ENCODE measurements at regions not wholly inside any gene's neighbourhood (a gene's known extent, or its start where the extent isn't known, plus 50 kb on each side); places are given as distances from the start of the nearest gene placed in this dataset.

- Histone ChIP-seq H3K9ac (no peak overlapping the region), H3F3A (ENCODE audit: insufficient read depth) (no peaks in the 10 kb centered on the region), H2AFZ (no peak overlapping the region), H3K79me2 (ENCODE audit: insufficient read depth) (no peaks in the 10 kb centered on the region), H3K9me2 (ENCODE audit: insufficient read depth) (no peaks in the 10 kb centered on the region), H3K4me1 (ENCODE audit: insufficient read depth) (no peaks in the 10 kb centered on the region), H3K9me3 (ENCODE audit: low read depth) (no peaks in the 10 kb centered on the region), H3K4me3 (no peak overlapping the region), H3K4me2 (ENCODE audit: unreplicated experiment) (no peak overlapping the region), H3K36me3 (ENCODE audit: low read depth) (no peaks in the 10 kb centered on the region), H4K20me1 (ENCODE audit: insufficient read depth) (no peaks in the 10 kb centered on the region), H3K27ac (no peak overlapping the region), H3K27me3 (replicated peaks; ENCODE audit: insufficient read depth) (no peaks in the 10 kb centered on the region)
- no peak for DNase-seq
- 46 to 49% methylated on average over 13 to 16 of the region's 16 CpGs for WGBS, 2 experiments (ENCODE audit: low coverage in 1 of 2, low lambda C conversion rate in 2 of 2, missing lambda C conversion rate in 2 of 2)
- no peak for TF ChIP-seq EZH2phosphoT487 (IDR thresholded peaks at IDR 0.05; ENCODE audit: insufficient read depth, low read depth)
- TF ChIP-seq EZH2 (IDR thresholded peaks at IDR 0.05; ENCODE audit: insufficient read depth, poor library complexity, severe bottlenecking): no peak
- in situ Hi-C loops (cut with MboI): no loop called here
Measured at GRCh38 chr6:170063431-170063830, 227.4 kb downstream of the DLL1 start.

DNA sequence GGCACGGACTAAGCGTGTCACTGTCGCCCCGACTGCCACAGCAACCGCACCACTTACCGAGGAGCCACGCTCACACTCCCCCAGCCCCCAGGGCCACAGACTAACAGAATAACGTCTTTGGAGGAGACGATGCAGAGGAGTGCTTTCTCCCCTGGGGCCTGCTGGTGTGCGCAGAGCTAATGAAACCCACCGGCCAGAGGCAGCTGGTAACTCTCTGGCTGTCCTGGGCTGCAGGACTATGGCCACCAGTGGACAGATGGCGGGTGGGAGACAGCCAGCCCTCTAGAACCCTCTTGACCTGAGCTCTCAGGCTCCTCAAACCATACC, 228.0 kb downstream of the DLL1 start:
- Histone ChIP-seq H3F3A (ENCODE audit: insufficient read depth) (no peaks in the 10 kb centered on the region), H3K4me1 (ENCODE audit: insufficient read depth) (no peaks in the 10 kb centered on the region), H3K27ac (no peak overlapping the region), H4K20me1 (ENCODE audit: insufficient read depth) (no peaks in the 10 kb centered on the region), H2AFZ (no peak overlapping the region), H3K27me3 (replicated peaks; ENCODE audit: insufficient read depth) (no peaks in the 10 kb centered on the region), H3K79me2 (ENCODE audit: insufficient read depth) (no peaks in the 10 kb centered on the region), H3K9ac (no peak overlapping the region), H3K9me3 (ENCODE audit: low read depth) (no peaks in the 10 kb centered on the region), H3K9me2 (ENCODE audit: insufficient read depth) (no peaks in the 10 kb centered on the region), H3K36me3 (ENCODE audit: low read depth) (no peaks in the 10 kb centered on the region), H3K4me2 (ENCODE audit: unreplicated experiment) (no peak overlapping the region), H3K4me3 (no peak overlapping the region)
- WGBS, 2 experiments (ENCODE audit: low coverage in 1 of 2, low lambda C conversion rate in 2 of 2, missing lambda C conversion rate in 2 of 2): 86 to 87% methylated on average over 12 of the region's 12 CpGs
- TF ChIP-seq EZH2phosphoT487 (IDR thresholded peaks at IDR 0.05; ENCODE audit: insufficient read depth, low read depth) (no peak), EZH2 (IDR thresholded peaks at IDR 0.05; ENCODE audit: insufficient read depth, poor library complexity, severe bottlenecking) (no peak)
- no peak for DNase-seq
- in situ Hi-C loops (cut with MboI): no loop called here

DNA sequence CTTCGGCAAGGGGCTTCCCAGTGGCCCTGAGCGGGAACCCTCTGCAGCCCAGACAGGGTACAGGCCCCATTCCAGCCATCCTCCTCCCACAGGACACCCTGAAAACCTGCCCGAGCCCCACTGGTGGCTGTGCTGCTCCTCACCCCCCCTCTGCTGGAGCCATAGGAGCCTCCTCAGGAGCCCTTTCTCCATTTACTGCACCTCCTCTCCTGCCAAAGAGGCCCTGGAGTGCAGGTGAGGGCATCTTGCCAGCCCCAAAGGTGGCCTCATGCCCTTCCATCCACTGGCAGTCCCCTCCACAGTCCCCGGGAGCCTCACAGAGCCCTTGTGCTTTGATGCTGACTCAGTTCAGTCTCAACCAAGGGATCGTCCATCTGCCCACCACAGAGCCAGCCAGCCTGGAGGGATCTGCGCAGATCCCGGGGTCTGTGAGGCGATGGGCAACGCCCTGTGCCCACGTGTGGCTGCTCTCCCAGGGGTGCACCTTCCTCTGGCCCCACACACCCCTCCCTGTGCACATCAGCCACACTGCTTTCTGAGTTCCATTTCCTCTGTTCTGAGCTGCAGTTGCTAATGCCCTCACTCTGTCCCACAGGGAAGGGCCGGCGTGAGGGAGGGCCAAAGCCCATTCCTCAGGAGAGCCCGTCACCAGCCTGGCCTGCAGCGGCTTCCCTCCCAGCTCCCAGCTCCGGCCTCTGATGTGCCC, 228.5 kb downstream of the DLL1 start:
- Histone ChIP-seq H2AFZ (no peak overlapping the region), H3K27me3 (replicated peaks; ENCODE audit: insufficient read depth) (no peaks in the 10 kb centered on the region), H3K36me3 (ENCODE audit: low read depth) (no peaks in the 10 kb centered on the region), H3K4me2 (ENCODE audit: unreplicated experiment) (no peak overlapping the region), H4K20me1 (ENCODE audit: insufficient read depth) (no peaks in the 10 kb centered on the region), H3K9me2 (ENCODE audit: insufficient read depth) (no peaks in the 10 kb centered on the region), H3K9me3 (ENCODE audit: low read depth) (no peaks in the 10 kb centered on the region), H3F3A (ENCODE audit: insufficient read depth) (no peaks in the 10 kb centered on the region), H3K79me2 (ENCODE audit: insufficient read depth) (no peaks in the 10 kb centered on the region), H3K4me1 (ENCODE audit: insufficient read depth) (no peaks in the 10 kb centered on the region), H3K27ac (no peak overlapping the region), H3K9ac (no peak overlapping the region), H3K4me3 (no peak overlapping the region)
- TF ChIP-seq EZH2phosphoT487 (IDR thresholded peaks at IDR 0.05; ENCODE audit: insufficient read depth, low read depth) (no peak), EZH2 (IDR thresholded peaks at IDR 0.05; ENCODE audit: insufficient read depth, poor library complexity, severe bottlenecking) (no peak)
- in situ Hi-C loops (cut with MboI): no loop called here
- DNase-seq: no peak
- 71 to 72% methylated on average over 15 of the region's 15 CpGs for WGBS, 2 experiments (ENCODE audit: low coverage in 1 of 2, low lambda C conversion rate in 2 of 2, missing lambda C conversion rate in 2 of 2)

DNA sequence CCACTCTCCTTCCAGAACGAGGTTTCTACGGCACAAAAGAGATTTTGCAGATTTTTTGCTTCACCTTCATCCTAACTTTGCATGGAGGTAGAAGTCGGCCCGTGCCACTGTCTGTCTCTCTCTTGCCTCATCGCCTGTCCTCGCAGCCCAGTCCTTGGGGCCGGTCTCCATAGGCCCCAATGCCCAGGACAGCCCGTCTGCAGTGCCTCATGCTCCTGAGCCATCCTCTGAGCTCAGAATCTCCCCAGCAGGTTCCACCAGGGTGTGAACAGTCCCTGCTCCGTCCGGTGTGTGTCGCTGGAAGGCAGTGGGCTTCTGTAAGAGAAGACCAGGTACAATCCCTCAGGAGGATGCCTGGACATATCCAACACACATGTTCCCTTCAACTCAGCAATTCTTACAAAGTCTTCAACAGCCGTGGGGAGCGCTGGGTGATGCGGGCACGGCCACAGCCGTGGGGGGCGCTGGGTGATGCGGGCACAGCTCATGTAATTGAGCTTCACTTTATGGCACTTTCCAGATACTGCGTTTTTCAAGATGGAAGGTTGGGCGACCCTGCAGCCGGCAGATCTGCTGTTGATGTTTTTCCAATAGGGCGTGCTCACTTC, 231.9 kb downstream of the DLL1 start:
- TF ChIP-seq EZH2phosphoT487 (IDR thresholded peaks at IDR 0.05; ENCODE audit: insufficient read depth, low read depth) (no peak), EZH2 (IDR thresholded peaks at IDR 0.05; ENCODE audit: insufficient read depth, poor library complexity, severe bottlenecking) (no peak)
- no peaks in the 10 kb centered on the region for H3K79me2 ChIP-seq (ENCODE audit: insufficient read depth)

More for the DNA sequence above, 231.9 kb downstream of the DLL1 start:
- no peaks in the 10 kb centered on the region for H3K36me3 ChIP-seq (ENCODE audit: low read depth)
- no peaks in the 10 kb centered on the region for H3F3A ChIP-seq (ENCODE audit: insufficient read depth)
- no peak overlapping the region for H3K4me2 ChIP-seq (ENCODE audit: unreplicated experiment)
- no peaks in the 10 kb centered on the region for H3K9me3 ChIP-seq (ENCODE audit: low read depth)
- no peak overlapping the region for H3K4me3 ChIP-seq
- H2AFZ ChIP-seq: no peak overlapping the region
- no peaks in the 10 kb centered on the region for H3K4me1 ChIP-seq (ENCODE audit: insufficient read depth)
- H3K27ac ChIP-seq: no peak overlapping the region
- in situ Hi-C loops (cut with MboI): no loop called here
- no peaks in the 10 kb centered on the region for H3K9me2 ChIP-seq (ENCODE audit: insufficient read depth)
- H4K20me1 ChIP-seq (ENCODE audit: insufficient read depth): no peaks in the 10 kb centered on the region
- WGBS, 2 experiments (ENCODE audit: low coverage in 1 of 2, low lambda C conversion rate in 2 of 2, missing lambda C conversion rate in 2 of 2): 89 to 91% methylated on average over 22 of the region's 22 CpGs
- no peak for DNase-seq
- H3K9ac ChIP-seq: no peak overlapping the region
- no peaks in the 10 kb centered on the region for H3K27me3 ChIP-seq (replicated peaks; ENCODE audit: insufficient read depth)
